ENCODE measurements at regions not wholly inside any gene's neighbourhood (a gene's known extent, or its start where the extent isn't known, plus 50 kb on each side); places are given as distances from the start of the nearest gene placed in this dataset.

- TF ChIP-seq CTCF (IDR thresholded peaks at IDR 0.05; ENCODE audit: low read length) (no peak), EZH2 (IDR thresholded peaks at IDR 0.05; ENCODE audit: borderline replicate concordance, low read length) (no peak)
Measured at GRCh38 chr20:43265449-43265848, 75.7 kb upstream of the PTPRT start.

Measured in OCI-LY1 (cell line).